ENCODE measurements at regions not wholly inside any gene's neighbourhood (a gene's known extent, or its start where the extent isn't known, plus 50 kb on each side); places are given as distances from the start of the nearest gene placed in this dataset.

DNA sequence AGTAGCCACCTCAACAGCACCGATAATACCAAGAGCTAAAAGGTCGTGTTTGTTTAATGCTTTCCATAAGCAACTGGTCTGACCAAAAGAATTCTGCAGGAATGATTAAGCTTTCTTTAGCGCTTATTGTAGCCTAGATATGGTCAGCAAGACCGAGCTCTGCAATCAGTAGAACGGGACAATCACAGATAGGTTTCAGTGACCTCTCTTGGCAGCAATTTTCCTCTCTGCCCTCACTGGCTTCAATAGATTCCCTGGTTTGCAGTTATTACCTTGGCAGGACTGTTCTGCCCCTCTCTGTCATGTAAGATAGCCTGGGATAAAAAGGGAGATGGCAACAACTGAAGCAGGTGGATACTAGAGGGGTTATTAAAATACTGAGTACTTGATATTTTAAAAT is 337.1 kb upstream of the NECTIN3 start:
- no peaks in the 10 kb centered on the region for H4K20me1 ChIP-seq (replicated peaks; ENCODE audit: control insufficient read depth, insufficient read depth, low read length)
- WGBS (ENCODE audit: insufficient coverage, low coverage, missing lambda C conversion rate), result 2% methylated on average over 5 of the region's 5 CpGs
- H3K4me1 ChIP-seq (replicated peaks in 1 of 2; ENCODE audit: control insufficient read depth in 2 of 2, insufficient read depth in 2 of 2, low read length in 2 of 2), result no peaks in the 10 kb centered on the region
- DNase-seq (ENCODE audit: extremely low read depth in 1 of 4, low spot score in 3 of 4) (no peak), FAIRE-seq (no peak), ATAC-seq (no peak)
- H3K4me3 ChIP-seq, result no peak overlapping the region
- no peak overlapping the region for H2AFZ ChIP-seq (ENCODE audit: low read depth, low read length)
- TF ChIP-seq HNRNPLL (IDR thresholded peaks at IDR 0.05; ENCODE audit: low read depth, low read length, poor library complexity, severe bottlenecking) (no peak), KLF13 (tag; IDR thresholded peaks at IDR 0.05; ENCODE audit: borderline replicate concordance, low read depth) (no peak), CEBPG (CRISPR knock-in tag; IDR thresholded peaks at IDR 0.05) (no peak), CEBPG (tag; conservative IDR thresholded peaks at IDR 0.05 in 1 of 2, IDR thresholded peaks at IDR 0.05 in 1 of 2) (no peak), ZNF384 (IDR thresholded peaks at IDR 0.05; ENCODE audit: low read depth, low read length) (no peak), SMARCC2 (IDR thresholded peaks at IDR 0.05; ENCODE audit: low read depth) (no peak), CHAMP1 (IDR thresholded peaks at IDR 0.05) (no peak), NCOA2 (IDR thresholded peaks at IDR 0.05; ENCODE audit: partially characterized antibody in 2 of 2) (no peak), PURB (CRISPR knock-in tag; IDR thresholded peaks at IDR 0.05; ENCODE audit: low read depth) (no peak), RNF2 (IDR thresholded peaks at IDR 0.05) (no peak)
- TF ChIP-seq, protein P1, sequence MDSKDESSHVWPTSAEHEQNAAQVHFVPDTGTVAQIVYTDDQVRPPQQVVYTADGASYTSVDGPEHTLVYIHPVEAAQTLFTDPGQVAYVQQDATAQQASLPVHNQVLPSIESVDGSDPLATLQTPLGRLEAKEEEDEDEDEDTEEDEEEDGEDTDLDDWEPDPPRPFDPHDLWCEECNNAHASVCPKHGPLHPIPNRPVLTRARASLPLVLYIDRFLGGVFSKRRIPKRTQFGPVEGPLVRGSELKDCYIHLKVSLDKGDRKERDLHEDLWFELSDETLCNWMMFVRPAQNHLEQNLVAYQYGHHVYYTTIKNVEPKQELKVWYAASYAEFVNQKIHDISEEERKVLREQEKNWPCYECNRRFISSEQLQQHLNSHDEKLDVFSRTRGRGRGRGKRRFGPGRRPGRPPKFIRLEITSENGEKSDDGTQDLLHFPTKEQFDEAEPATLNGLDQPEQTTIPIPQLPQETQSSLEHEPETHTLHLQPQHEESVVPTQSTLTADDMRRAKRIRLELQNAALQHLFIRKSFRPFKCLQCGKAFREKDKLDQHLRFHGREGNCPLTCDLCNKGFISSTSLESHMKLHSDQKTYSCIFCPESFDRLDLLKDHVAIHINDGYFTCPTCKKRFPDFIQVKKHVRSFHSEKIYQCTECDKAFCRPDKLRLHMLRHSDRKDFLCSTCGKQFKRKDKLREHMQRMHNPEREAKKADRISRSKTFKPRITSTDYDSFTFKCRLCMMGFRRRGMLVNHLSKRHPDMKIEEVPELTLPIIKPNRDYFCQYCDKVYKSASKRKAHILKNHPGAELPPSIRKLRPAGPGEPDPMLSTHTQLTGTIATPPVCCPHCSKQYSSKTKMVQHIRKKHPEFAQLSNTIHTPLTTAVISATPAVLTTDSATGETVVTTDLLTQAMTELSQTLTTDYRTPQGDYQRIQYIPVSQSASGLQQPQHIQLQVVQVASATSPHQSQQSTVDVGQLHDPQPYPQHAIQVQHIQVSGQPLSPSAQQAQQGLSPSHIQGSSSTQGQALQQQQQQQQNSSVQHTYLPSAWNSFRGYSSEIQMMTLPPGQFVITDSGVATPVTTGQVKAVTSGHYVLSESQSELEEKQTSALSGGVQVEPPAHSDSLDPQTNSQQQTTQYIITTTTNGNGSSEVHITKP (IDR thresholded peaks at IDR 0.05; ENCODE audit: partially characterized antibody), result no peak
- no peaks in the 10 kb centered on the region for H3K9me3 ChIP-seq (replicated peaks; ENCODE audit: control insufficient read depth, insufficient read depth, low read depth, low read length)
- ChIA-PET CTCF (ENCODE audit: low intra/inter-chr PET ratio) (no interaction called here), POLR2A (no interaction called here)
- no peak overlapping the region for H3K27ac ChIP-seq (ENCODE audit: extremely low read depth, low read depth, low read length)
- no peak overlapping the region for H3K9ac ChIP-seq (ENCODE audit: insufficient read depth in 1 of 2, low read depth in 2 of 2, low read length in 2 of 2)
- BruUV-seq (replicated peaks), result no TSS peak
- H3K27me3 ChIP-seq (ENCODE audit: control insufficient read depth in 2 of 2, insufficient read depth in 2 of 2, low read length in 2 of 2), result no peaks in the 10 kb centered on the region
- H3K79me2 ChIP-seq (ENCODE audit: control insufficient read depth, insufficient read depth, low read length), result no peaks in the 10 kb centered on the region
- H3K9me1 ChIP-seq (ENCODE audit: control insufficient read depth, insufficient read depth, low read length), result no peaks in the 10 kb centered on the region
- intact Hi-C loops (cut with micrococcal nuclease) (no loop called here), in situ Hi-C loops (cut with MboI) (no loop called here)
- H3K4me2 ChIP-seq (ENCODE audit: insufficient read depth, low read length), result no peak overlapping the region
- no peaks in the 10 kb centered on the region for H3K36me3 ChIP-seq (ENCODE audit: control insufficient read depth, insufficient read depth, low read length)

All from K562 (cell line).